ENCODE measurements at regions not wholly inside any gene's neighbourhood (a gene's known extent, or its start where the extent isn't known, plus 50 kb on each side); places are given as distances from the start of the nearest gene placed in this dataset.
"Not testable (repeated sequence)": the region's sequence is repeated elsewhere in the genome, so short reads cannot be mapped to it uniquely, and the experiment has no call there.

- CTCF ChIA-PET, result no interaction called here
- no peak for DNase-seq
- Mint-ChIP-seq H3K4me1 (ENCODE audit: low read depth, unreplicated experiment) (peaks cover 3% of the 10 kb centered on the region), H3K27ac (ENCODE audit: unreplicated experiment) (no peak overlapping the region), H3K27me3 (ENCODE audit: insufficient read depth, unreplicated experiment) (peaks cover 3% of the 10 kb centered on the region), H3K36me3 (ENCODE audit: insufficient read depth, unreplicated experiment) (no peaks in the 10 kb centered on the region), H3K4me3 (ENCODE audit: unreplicated experiment) (no peak overlapping the region), H3K9me3 (ENCODE audit: unreplicated experiment) (no peaks in the 10 kb centered on the region)
- Histone ChIP-seq H3K4me3 (ENCODE audit: low read depth, low read length) (no peak overlapping the region), H3K27me3 (replicated peaks; ENCODE audit: control insufficient read depth, insufficient read depth, low read length) (no peaks in the 10 kb centered on the region), H3K36me3 (ENCODE audit: control insufficient read depth, insufficient read depth, low read length) (no peaks in the 10 kb centered on the region), H3K9me3 (no peaks in the 10 kb centered on the region), H3K4me1 (no peaks in the 10 kb centered on the region)
- TF ChIP-seq CTCF (IDR thresholded peaks at IDR 0.05; ENCODE audit: insufficient read depth in 1 of 2, low read depth in 1 of 2, low read length in 1 of 2, severe bottlenecking in 1 of 2, unreplicated experiment in 1 of 2), result no peak
- POLR2A ChIA-PET, result no interaction called here
- no TSS peak for BruUV-seq (replicated peaks)
- intact Hi-C loops (cut with micrococcal nuclease; ENCODE audit: unreplicated experiment), result no loop called here
Observed at GRCh38 chr6:84836366-84836765, 72.0 kb upstream of the TBX18 start.

- no peaks in the 10 kb centered on the region for H3K36me3 ChIP-seq (ENCODE audit: control insufficient read depth, insufficient read depth, low read length)
- no peak for TF ChIP-seq CTCF (IDR thresholded peaks at IDR 0.05; ENCODE audit: insufficient read depth in 1 of 2, low read depth in 1 of 2, low read length in 1 of 2, severe bottlenecking in 1 of 2, unreplicated experiment in 1 of 2)
- Mint-ChIP-seq H3K9me3 (ENCODE audit: unreplicated experiment) (no peaks in the 10 kb centered on the region), H3K27me3 (ENCODE audit: insufficient read depth, unreplicated experiment) (peaks cover 5% of the 10 kb centered on the region), H3K4me3 (ENCODE audit: unreplicated experiment) (no peak overlapping the region), H3K4me1 (ENCODE audit: low read depth, unreplicated experiment) (no peaks in the 10 kb centered on the region), H3K27ac (ENCODE audit: unreplicated experiment) (no peak overlapping the region), H3K36me3 (ENCODE audit: insufficient read depth, unreplicated experiment) (no peaks in the 10 kb centered on the region)
- no peak for DNase-seq
- no peaks in the 10 kb centered on the region for H3K27me3 ChIP-seq (replicated peaks; ENCODE audit: control insufficient read depth, insufficient read depth, low read length)
- no peaks in the 10 kb centered on the region for H3K4me1 ChIP-seq
- H3K9me3 ChIP-seq, result no peaks in the 10 kb centered on the region
- CTCF ChIA-PET, result no interaction called here
- POLR2A ChIA-PET, result no interaction called here
- intact Hi-C loops (cut with micrococcal nuclease; ENCODE audit: unreplicated experiment), result no loop called here
- BruUV-seq (replicated peaks), result no TSS peak
- no peak overlapping the region for H3K4me3 ChIP-seq (ENCODE audit: low read depth, low read length)
Observed at GRCh38 chr6:84835340-84835739, 70.9 kb upstream of the TBX18 start.

GRCh38 chr6:84831924-84832323, 67.5 kb upstream of the TBX18 start:
- BruUV-seq (replicated peaks); DNase-seq; H3K36me3 ChIP-seq (ENCODE audit: control insufficient read depth, insufficient read depth, low read length); H3K9me3 Mint-ChIP-seq (ENCODE audit: unreplicated experiment); H3K9me3 ChIP-seq; H3K36me3 Mint-ChIP-seq (ENCODE audit: insufficient read depth, unreplicated experiment); H3K4me3 ChIP-seq (ENCODE audit: low read depth, low read length); H3K4me1 ChIP-seq; intact Hi-C loops (cut with micrococcal nuclease; ENCODE audit: unreplicated experiment); H3K4me3 Mint-ChIP-seq (ENCODE audit: unreplicated experiment); CTCF ChIA-PET; POLR2A ChIA-PET; H3K4me1 Mint-ChIP-seq (ENCODE audit: low read depth, unreplicated experiment); H3K27me3 Mint-ChIP-seq (ENCODE audit: insufficient read depth, unreplicated experiment); H3K27ac Mint-ChIP-seq (ENCODE audit: unreplicated experiment); H3K27me3 ChIP-seq (replicated peaks; ENCODE audit: control insufficient read depth, insufficient read depth, low read length): not testable (repeated sequence)

GRCh38 chr6:84825461-84825860, 61.1 kb upstream of the TBX18 start:
- ChIA-PET POLR2A (no interaction called here), CTCF (no interaction called here)
- H3K36me3 ChIP-seq (ENCODE audit: control insufficient read depth, insufficient read depth, low read length), result no peaks in the 10 kb centered on the region
- TF ChIP-seq CTCF (IDR thresholded peaks at IDR 0.05; ENCODE audit: insufficient read depth in 1 of 2, low read depth in 1 of 2, low read length in 1 of 2, severe bottlenecking in 1 of 2, unreplicated experiment in 1 of 2), result no peak
- no peaks in the 10 kb centered on the region for H3K27me3 ChIP-seq (replicated peaks; ENCODE audit: control insufficient read depth, insufficient read depth, low read length)
- H3K9me3 ChIP-seq, result no peaks in the 10 kb centered on the region
- Mint-ChIP-seq H3K36me3 (ENCODE audit: insufficient read depth, unreplicated experiment) (no peaks in the 10 kb centered on the region), H3K27ac (ENCODE audit: unreplicated experiment) (no peak overlapping the region), H3K9me3 (ENCODE audit: unreplicated experiment) (peaks cover 10% of the 10 kb centered on the region), H3K27me3 (ENCODE audit: insufficient read depth, unreplicated experiment) (peaks cover 11% of the 10 kb centered on the region), H3K4me3 (ENCODE audit: unreplicated experiment) (no peak overlapping the region), H3K4me1 (ENCODE audit: low read depth, unreplicated experiment) (no peaks in the 10 kb centered on the region)
- BruUV-seq (replicated peaks), result no TSS peak
- intact Hi-C loops (cut with micrococcal nuclease; ENCODE audit: unreplicated experiment), result no loop called here
- H3K4me1 ChIP-seq, result no peaks in the 10 kb centered on the region
- no peak for DNase-seq
- no peak overlapping the region for H3K4me3 ChIP-seq (ENCODE audit: low read depth, low read length)

GRCh38 chr6:84821314-84821713, 56.9 kb upstream of the TBX18 start:
- DNase-seq; CTCF ChIA-PET; H3K4me1 ChIP-seq; H3K36me3 Mint-ChIP-seq (ENCODE audit: insufficient read depth, unreplicated experiment); H3K9me3 Mint-ChIP-seq (ENCODE audit: unreplicated experiment); H3K4me1 Mint-ChIP-seq (ENCODE audit: low read depth, unreplicated experiment); H3K9me3 ChIP-seq; H3K36me3 ChIP-seq (ENCODE audit: control insufficient read depth, insufficient read depth, low read length); H3K27me3 ChIP-seq (replicated peaks; ENCODE audit: control insufficient read depth, insufficient read depth, low read length); H3K27ac Mint-ChIP-seq (ENCODE audit: unreplicated experiment); H3K27me3 Mint-ChIP-seq (ENCODE audit: insufficient read depth, unreplicated experiment); H3K4me3 Mint-ChIP-seq (ENCODE audit: unreplicated experiment); H3K4me3 ChIP-seq (ENCODE audit: low read depth, low read length); intact Hi-C loops (cut with micrococcal nuclease; ENCODE audit: unreplicated experiment); POLR2A ChIA-PET; BruUV-seq (replicated peaks): not testable (repeated sequence)
